ENCODE measurements at regions not wholly inside any gene's neighbourhood (a gene's known extent, or its start where the extent isn't known, plus 50 kb on each side); places are given as distances from the start of the nearest gene placed in this dataset.

DNA sequence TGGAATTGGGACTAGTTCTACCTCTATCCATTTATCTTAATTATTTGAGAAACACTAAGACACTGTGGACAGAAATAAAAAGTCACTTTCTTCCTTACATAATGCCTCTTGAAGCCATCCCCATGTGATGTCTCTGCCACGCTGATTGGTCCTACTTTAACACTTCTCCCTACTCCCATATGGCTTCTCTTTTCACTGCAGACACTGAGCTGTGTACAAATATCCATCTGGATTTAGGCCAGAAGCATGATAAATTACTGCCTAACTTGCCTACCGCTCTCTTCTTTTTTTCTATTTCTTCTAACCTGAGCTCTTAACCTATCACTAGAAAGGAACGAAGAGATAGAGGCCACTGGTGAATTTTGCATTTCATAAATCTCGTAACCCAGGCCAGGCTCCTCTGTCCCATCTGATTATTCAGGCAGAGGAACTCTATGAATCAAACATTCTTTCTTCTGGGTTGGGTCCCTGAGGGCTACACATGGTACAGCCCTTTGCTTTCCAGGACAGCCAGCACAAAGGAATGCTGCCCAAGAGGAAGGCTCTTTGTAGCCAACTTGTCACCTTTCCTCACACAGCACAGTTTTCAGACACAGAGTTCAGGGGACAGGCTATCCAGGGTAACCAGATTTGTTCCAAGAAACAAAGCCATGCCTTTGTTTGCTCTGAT is 878.5 kb upstream of the LRRC4C start:
- TF ChIP-seq, protein P1, sequence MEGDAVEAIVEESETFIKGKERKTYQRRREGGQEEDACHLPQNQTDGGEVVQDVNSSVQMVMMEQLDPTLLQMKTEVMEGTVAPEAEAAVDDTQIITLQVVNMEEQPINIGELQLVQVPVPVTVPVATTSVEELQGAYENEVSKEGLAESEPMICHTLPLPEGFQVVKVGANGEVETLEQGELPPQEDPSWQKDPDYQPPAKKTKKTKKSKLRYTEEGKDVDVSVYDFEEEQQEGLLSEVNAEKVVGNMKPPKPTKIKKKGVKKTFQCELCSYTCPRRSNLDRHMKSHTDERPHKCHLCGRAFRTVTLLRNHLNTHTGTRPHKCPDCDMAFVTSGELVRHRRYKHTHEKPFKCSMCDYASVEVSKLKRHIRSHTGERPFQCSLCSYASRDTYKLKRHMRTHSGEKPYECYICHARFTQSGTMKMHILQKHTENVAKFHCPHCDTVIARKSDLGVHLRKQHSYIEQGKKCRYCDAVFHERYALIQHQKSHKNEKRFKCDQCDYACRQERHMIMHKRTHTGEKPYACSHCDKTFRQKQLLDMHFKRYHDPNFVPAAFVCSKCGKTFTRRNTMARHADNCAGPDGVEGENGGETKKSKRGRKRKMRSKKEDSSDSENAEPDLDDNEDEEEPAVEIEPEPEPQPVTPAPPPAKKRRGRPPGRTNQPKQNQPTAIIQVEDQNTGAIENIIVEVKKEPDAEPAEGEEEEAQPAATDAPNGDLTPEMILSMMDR (IDR thresholded peaks at IDR 0.05; ENCODE audit: borderline replicate concordance, extremely low read depth, low read length, poor library complexity, severe bottlenecking): no peak
- TF ChIP-seq EZH2 (IDR thresholded peaks at IDR 0.05; ENCODE audit: borderline replicate concordance, low read depth, low read length, severe bottlenecking): no peak

Measured in DND-41 (cell line).